ENCODE measurements at regions not wholly inside any gene's neighbourhood (a gene's known extent, or its start where the extent isn't known, plus 50 kb on each side); places are given as distances from the start of the nearest gene placed in this dataset.

GRCh38 chr6:14638435-14638905 lies 520.9 kb downstream of the CD83 start:
- no peak for TF ChIP-seq CTCF (IDR thresholded peaks at IDR 0.05; ENCODE audit: insufficient read depth, low read depth, low read length)
- TF ChIP-seq EZH2 (IDR thresholded peaks at IDR 0.05; ENCODE audit: insufficient read depth, low read length) = no peak
